Jurkat, Clone E6-1 (cell line): ENCODE measurements at regions not wholly inside any gene's neighbourhood (a gene's known extent, or its start where the extent isn't known, plus 50 kb on each side); places are given as distances from the start of the nearest gene placed in this dataset.

Experiments used
- DNase-seq: peaks from one replicate; pipeline ENCODE4 v3.0.0-alpha.2; 2011; ENCODE audit warnings: low read depth, low spot score
- H3K4me3 ChIP-seq: 2 replicates; pipeline ENCODE4 v1.5.1; 2011; ENCODE audit warnings: mild to moderate bottlenecking, low read length, control low read depth, moderate library complexity

DNA sequence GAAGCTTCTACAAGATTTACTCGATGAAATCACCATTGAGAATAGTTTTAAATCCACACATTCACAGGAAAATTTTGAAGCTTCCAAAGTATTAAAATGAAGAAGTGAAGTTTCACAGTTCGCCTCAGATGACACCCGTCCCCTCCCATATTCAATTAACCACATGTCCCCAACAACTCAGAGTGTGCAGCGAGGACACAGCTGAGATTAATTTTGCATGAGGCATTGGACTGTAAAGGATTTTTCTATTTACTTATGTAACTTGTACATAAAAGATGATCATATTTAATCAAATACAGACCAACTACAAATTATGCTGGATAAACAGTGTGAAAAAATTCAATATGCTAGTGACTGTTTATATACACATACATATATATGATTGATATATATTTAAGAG, 84.7 kb upstream of the OLFM1 start:
- no peak for DNase-seq
- H3K4me3 ChIP-seq = no peak overlapping the region

DNA sequence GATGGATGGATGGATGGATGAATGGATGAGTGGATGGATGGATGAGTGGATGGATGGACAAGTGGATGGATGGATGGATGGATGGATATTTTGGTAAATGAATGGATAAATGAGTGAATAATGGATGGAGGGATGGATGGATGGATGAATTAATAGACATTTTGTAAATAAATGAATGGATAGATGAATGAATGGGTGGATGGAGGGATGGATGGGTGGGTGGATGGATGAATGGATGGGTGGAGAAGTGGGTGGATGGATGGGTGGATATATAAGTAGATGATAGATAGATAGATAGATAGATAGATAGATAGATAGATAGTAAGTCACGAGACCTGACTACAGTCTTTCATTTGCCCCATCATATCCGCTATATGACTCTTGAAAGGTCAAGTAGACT, 82.7 kb upstream of the OLFM1 start:
- no peak overlapping the region for H3K4me3 ChIP-seq
- no peak for DNase-seq

DNA sequence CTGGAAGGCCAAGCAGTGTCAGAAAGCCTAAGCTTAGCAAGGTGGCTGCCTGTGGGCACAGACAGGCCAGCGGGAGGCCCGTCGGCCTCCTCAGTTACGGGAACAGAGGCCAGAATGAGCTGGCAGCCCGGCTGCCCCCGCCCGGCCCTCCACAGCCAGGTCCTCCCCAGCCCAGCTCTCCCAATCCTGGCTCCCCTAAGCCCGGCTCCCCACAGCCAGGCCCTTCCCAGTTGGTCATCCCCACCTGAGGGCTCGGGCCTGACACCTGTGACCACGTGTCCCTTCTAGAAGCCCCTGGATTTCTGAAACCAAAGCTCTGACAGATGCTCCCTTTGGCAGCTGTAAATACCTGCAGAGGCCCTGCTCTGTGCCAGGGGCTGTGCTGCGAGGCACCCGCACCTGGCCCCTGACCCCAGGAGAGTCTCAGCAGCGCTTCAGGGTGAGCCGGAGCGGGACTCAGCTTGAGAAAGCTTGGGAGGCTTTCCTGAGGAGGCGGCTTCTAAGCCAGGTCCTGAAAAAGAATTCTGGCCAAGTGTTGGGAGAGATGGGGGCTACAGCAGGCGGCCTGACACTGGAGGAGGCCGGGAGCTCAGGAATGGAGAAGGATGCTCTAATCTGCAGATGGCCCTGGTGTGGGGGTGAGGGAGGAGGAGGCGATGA, 80.4 kb upstream of the OLFM1 start:
- no peak overlapping the region for H3K4me3 ChIP-seq
- DNase-seq = no peak

DNA sequence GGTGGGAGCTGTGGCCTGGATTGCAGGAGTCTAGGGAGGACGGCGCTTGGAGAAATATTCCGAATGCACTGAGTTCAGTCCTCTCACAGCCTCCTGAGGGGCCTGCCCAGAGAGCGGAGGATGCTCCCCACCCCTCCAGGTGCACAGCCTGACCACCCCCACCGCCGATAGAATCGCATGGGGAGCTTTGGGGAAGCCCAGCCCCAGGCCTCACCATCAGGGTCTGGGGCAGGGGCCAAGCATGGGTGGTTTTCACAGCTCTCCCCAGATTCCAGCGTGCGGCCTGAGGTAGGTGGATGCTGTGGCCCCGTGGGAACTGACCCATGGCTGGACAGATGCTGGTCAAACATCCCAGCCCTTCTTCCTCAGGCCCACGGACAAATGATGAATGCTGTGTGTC, 79.9 kb upstream of the OLFM1 start:
- DNase-seq = no peak
- H3K4me3 ChIP-seq = no peak overlapping the region

DNA sequence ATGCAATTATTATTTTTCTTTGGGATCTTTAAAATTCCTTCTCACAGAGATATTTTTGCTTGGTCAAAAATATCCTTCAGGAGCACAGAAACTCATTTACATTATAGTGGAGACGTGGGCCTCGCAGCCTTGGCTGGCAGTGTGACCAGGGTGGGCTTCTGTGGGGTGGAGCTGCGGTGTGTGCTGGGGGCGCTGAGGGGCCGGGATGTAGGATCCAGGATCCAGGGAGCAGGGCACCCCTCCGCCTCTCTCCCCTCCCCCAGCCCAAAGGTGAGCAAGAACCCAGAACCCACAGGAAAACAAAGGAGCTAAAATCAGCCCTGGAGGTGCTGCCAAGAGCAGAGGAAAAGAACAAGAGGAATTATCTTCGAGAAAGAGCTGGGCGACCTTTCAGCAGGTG, 79.1 kb upstream of the OLFM1 start:
- H3K4me3 ChIP-seq = no peak overlapping the region
- no peak for DNase-seq

DNA sequence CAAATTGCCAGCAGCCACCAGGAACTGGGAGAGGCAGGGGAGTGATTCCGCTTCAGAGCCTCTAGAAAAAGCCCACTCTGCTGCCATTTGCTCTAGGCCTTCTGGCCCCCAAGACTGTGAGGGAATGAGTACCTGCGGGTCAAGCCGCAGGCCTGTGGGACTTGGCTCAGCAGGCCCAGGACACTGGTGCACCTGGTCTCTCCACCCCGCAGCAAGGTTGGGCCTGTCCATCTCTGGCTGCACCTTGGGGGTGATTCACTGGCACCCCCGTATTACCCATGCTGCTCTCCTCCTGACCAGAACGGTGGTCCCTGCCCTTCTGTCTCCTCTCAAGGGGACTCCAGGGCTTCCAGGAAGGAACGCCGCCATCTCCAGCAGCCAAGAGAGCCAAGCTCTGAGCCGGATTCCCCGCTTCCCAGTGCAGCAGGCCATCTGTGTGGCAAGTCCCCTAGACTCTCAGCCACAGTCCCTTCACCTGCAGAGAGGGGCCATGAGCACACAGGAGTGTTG, 78.4 kb upstream of the OLFM1 start:
- H3K4me3 ChIP-seq = no peak overlapping the region
- DNase-seq = no peak

DNA sequence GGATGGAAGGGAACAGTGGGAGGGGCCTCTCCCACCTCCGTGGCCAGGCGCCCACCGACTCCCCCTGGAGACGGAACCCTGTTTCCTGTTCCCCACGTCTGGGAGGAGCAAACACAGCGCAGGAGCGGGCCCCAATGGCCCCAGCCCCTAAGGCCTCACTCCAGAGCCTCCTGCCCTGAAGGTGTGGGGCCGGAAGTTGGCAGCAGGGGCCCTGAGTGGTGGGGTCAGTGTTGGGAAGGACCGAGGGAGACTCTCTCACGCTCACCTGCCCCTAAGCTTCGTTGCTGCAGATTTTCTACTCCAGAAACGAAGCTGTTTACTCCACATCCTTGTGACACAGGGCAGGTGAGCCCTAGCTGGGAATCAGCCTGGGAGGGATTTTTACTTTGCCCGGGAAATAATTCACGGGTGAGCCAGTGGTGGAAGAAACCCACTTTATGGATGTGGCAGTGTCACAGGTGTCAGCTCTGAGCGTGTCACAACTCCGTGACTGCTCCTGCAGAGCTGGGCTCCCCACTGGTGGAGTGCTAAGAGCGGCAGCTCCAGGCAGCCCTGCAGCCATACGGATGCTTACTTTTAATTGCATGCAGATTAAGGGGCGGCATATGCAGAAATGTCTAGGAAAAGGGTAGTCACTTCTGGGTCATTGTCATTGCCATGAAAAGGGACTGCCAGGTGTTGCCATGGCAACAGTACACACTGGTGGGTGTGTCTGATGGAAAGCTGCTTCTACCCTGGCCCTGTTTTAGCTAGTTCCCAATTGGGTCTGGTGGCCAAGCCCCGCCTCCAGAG, 77.5 kb upstream of the OLFM1 start:
- DNase-seq = no peak
- no peak overlapping the region for H3K4me3 ChIP-seq

DNA sequence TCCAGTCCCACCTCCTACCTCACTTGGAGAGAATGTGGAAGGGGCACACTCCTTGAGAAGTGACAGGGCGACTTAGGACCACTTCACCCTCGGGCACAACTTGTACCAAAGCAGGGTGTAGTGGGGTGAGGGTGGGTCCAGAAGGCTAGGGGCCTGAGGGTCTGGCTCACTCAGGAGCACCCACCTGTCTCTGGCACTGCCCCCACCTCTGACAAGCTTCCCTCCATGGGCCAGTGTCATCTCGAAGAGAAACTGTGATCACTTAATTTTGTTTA, 76.9 kb upstream of the OLFM1 start:
- DNase-seq = no peak
- no peak overlapping the region for H3K4me3 ChIP-seq

DNA sequence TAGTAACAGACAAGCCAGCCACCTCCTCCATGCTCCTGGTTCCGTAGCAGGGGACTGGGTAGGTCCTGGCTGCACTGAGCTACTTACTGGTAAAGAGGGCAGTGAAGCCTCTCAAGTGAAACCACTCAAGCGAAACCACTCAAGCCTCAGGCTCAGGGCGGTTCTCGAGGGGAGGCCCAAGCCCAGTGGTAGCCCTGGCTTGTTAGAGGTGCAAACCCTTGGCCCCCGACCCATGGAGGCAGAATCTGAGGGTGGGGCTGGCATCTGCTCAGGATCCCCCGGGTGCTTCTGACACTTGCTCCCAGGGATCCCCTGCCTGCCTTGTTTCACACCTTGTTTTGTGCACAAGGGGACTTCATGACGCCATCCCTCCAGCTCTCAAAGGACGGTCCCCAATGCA, 76.5 kb upstream of the OLFM1 start:
- no peak for DNase-seq
- H3K4me3 ChIP-seq = no peak overlapping the region

DNA sequence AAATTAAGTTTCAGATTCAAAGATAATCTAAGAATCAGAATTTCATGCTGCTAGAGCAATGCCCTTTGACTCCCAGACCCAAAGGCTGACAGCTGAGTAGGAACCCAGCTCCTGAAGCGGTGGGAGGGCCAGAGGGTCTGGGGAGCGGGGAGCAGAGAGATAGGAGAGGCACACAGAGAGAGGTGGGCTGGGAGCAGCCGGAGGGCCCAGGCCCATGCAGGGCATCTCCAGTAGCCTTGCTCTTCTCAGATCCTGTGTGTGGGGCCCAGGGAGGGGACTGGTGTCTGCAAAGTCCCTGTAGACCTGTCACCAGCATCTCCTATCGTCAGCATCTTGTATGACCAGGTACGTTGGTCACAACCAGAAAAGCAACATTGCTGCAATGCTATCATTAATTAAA, 75.3 kb upstream of the OLFM1 start:
- no peak overlapping the region for H3K4me3 ChIP-seq
- no peak for DNase-seq

DNA sequence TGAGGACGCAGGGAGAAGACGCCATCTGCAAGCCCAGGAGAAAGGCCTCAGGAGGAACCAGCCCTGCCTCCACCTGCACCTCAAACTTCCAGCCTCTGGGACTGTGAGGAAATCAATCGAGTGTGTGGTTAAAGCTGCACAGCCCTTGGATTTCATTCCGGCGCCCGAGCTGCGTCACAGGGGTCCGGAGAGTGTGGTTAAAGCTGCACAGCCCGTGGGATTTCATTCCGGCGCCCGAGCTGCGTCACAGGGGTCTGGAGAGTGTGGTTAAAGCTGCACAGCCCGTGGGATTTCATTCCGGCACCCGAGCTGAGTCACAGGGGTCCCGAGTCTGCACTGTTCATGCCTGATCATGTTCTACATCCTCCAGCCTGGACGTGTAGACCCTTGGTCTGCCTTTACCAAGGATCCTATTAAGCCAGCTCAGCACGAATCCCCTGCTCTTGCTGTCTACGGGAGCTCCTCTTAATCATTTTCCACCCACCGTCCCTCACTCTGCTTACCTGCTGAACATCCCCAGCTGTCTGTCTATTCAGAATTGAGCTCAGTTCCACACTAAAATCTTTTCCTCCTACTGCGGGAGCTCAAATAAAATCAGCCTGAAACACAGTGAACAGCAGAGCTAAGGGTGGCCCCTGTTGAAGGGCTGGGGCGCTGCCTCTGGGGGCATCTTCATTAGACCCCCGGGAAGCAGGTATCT, 73.0 kb upstream of the OLFM1 start:
- H3K4me3 ChIP-seq = no peak overlapping the region
- no peak for DNase-seq

DNA sequence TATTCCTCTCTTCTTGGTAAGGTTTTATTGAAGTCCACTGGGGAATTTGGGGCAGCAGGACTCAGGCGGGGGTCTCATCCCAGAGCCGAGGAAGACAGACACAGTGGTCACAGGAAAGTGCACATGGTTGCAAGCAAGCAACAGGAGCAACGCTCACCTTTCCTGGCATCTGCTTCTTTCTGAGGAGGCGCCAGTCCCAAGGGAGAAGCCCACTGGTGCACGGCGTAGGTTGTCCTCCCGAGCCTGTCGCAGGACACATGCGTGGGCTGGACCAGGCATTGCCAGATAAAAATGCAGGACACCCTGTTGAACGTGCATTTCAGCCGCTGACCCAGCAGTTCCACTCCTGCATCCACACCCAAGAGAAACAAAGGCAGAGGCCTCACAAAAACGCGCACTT, 72.4 kb upstream of the OLFM1 start:
- no peak for DNase-seq
- H3K4me3 ChIP-seq = no peak overlapping the region

DNA sequence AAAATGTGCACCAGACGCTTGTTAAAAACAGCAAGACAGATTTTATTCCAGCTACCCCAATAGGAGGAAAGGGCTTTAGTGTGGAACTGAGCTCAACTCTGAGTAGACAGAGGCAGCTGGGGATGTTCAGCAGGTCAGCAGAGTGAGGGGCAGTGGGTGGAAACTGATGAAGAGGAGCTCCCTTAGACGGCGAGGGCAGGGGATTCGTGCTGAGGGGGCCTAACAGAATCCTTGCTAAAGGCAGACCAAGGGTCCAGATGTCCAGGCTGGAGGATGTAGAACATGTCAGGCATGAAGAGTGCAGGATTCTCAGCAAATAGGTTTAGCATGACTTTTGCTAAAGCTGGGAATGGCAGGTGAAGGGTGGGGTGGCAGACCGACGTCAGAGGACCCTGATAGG, 71.9 kb upstream of the OLFM1 start:
- no peak for DNase-seq
- H3K4me3 ChIP-seq = no peak overlapping the region

DNA sequence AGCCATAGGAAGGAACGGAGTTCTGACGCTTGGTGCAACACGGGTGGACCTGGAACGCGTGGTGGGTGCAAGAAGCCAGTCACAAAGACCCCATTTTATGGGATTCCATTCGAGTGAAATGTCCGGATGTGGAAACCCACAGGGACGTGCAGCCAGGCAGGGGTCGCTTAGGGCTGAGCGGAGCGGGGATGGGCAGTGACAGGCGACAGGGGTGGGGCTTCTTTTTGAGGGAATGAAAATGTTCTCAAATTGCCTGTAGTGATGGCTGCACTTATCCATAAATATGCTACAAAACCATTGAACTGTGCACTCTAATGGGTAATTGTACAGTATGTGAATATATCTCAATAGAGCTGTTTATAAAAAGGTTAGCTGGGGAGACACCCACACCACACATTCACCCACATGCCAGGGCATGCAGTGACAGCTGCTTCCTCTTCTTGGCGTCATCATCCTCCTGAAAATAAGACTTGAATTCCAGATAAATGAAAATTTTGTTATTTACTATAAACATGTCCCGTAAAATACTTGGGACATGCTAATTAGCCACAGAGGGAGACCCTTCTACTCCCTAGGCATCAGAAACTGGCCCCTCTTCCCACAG, 71.3 kb upstream of the OLFM1 start:
- H3K4me3 ChIP-seq = no peak overlapping the region
- no peak for DNase-seq

DNA sequence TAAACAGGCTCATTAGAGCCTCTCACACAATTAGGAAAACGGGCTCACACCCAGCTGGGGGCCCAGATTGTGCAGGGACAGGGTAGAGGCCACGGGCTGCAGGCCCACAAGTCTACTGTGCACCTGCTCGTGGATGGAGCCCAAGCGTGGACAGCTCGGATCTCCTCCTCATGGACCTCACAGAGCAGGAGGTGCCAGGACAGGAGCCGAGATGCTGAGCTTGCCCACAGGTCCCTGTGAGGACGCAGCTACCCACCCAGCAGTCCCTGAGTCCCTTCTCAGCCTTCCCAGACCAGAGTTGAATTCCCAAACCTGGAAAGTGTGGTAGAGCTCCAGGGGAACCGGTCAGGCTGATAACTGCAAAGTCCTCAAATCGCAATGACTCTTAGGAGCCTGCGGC, 70.6 kb upstream of the OLFM1 start:
- H3K4me3 ChIP-seq = no peak overlapping the region
- no peak for DNase-seq

DNA sequence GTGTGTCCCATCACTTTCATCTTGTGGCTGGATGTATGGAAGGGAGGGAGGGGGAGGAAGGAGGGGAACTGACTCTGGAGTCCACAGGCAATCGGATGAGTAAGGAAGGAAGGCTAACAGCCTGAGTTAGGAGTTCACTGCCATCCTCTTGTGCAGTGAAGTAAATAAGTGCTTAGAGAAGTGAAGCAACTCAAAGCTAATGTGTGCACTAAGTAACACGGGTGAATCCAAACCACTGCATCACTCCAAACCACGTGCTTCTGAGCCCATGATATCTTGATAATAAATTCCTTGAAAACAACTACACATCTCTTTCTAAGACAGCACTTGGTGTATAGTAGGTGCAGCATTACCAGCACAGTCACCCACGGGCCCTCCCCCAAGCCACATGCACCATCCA, 69.6 kb upstream of the OLFM1 start:
- no peak overlapping the region for H3K4me3 ChIP-seq

DNA sequence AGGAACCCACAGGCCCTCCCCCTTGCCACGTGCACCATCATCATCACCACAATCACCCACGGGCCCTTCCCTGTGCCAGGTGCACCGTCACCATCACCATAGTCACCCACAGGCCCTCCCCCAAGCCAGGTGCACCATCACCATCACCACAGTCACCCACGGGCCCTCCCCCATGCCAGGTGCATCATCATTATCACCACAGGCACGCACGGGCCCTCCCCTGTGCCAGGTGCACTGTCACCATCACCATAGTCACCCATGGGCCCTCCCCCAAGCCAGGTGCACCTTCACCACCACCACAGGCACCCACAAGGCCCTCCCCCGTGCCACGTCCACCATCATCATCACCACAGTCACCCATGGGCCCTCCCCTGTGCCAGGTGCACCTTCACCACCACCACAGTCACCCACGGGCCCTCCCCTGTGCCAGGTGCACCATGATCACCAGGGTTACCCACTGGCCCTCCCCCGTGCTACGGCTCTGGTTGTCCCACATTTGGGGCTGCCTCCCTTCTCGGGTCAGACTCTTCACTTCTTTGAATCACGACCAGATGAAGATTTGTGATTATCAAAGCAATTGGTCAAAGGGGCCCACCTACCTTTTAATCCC, 69.1 kb upstream of the OLFM1 start:
- no peak for DNase-seq
- H3K4me3 ChIP-seq = no peak overlapping the region

More for the DNA sequence above, 69.6 kb upstream of the OLFM1 start:
- no peak for DNase-seq

DNA sequence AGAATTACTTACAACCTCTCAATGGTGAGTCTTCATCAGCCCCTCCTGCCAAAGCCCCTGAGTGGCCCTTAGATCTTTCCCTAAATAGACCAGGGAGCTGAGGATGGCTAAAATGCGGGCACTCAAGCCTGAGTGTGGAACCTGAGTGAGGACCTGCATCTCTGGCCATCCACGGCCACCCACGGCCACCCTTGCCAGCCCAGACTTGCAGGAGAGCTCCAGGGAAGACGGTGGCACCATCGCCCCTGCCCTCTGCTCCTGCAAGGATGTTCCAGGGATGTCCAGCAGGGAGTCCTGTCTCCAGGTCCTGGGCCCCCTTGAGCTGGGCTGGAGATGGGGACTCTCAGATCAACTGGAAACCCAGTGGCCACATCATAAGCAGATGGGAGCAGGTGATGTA, 68.2 kb upstream of the OLFM1 start:
- no peak for DNase-seq
- H3K4me3 ChIP-seq = no peak overlapping the region

DNA sequence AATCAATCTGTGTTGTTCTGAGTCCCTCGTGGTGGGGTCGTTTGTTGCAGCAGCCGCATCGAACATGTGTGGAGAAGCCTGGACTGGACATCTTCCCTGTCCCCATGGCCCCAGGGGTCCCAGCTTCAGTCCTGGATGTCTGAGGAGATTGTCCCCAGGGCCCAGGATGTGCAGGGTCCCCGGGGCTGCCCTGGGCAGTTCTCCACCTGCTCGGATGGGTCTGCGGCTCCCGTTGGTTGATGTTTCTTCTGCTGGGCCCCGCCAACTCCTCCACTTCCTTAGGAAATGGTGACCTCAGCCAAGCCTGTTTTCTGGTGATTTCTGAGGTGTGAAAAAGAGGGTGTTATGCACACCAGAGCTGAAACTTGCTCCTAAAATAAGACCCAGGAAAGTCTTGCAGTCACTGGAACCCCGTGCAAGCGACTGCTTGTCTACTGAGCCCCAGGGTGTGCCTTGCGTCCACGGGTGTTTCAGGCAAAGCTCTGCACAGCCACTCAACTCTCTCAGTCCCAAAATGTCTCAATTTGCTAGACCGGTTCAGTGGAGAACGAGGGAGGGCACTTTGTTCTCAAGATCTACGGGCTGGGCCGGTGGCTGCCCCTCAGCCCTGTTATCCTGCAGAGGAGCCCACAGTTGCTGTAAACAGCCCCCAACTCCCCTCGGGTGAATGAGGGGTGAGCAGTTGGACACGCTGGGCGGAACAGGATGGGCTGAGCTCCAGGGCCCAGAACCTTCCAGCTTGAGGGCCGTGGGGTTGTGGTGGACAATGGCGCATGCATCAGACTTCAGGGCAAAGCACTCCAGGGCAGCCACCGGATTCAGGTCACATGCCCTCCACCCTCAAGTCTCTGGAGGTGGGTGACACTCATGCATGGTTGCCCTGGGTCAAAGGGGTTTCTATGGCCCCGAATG, 66.7 kb upstream of the OLFM1 start:
- DNase-seq = no peak
- H3K4me3 ChIP-seq = no peak overlapping the region
